ENCODE measurements at regions not wholly inside any gene's neighbourhood (a gene's known extent, or its start where the extent isn't known, plus 50 kb on each side); places are given as distances from the start of the nearest gene placed in this dataset.

GRCh38 chr16:50946098-50946497 is 204.2 kb downstream of the CYLD start:
- Histone ChIP-seq H3K36me3 (replicated peaks; ENCODE audit: insufficient read depth, low read depth) (no peaks in the 10 kb centered on the region), H3K27me3 (no peaks in the 10 kb centered on the region), H3K4me2 (no peak overlapping the region), H3K27ac (no peak overlapping the region), H3K9me2 (replicated peaks; ENCODE audit: insufficient read depth) (no peaks in the 10 kb centered on the region), H3K4me1 (ENCODE audit: insufficient read depth) (no peaks in the 10 kb centered on the region), H4K20me1 (ENCODE audit: insufficient read depth, poor library complexity, severe bottlenecking) (no peaks in the 10 kb centered on the region), H3K79me2 (no peaks in the 10 kb centered on the region), H3K4me3 (no peak overlapping the region), H2AFZ (no peak overlapping the region), H3K9me3 (ENCODE audit: low read depth) (no peaks in the 10 kb centered on the region)
- DNase-seq (ENCODE audit: low spot score) = no peak
- no peak for TF ChIP-seq EZH2phosphoT487 (IDR thresholded peaks at IDR 0.05; ENCODE audit: low read depth, severe bottlenecking, unreplicated experiment)
- 92% methylated on average over 3 of the region's 3 CpGs for WGBS (ENCODE audit: low lambda C conversion rate, missing lambda C conversion rate)

GRCh38 chr16:50945171-50945570 is 203.3 kb downstream of the CYLD start:
- H3K4me2 ChIP-seq = no peak overlapping the region
- DNase-seq (ENCODE audit: low spot score) = no peak
- no peaks in the 10 kb centered on the region for H3K27me3 ChIP-seq
- no peak overlapping the region for H3K4me3 ChIP-seq
- no peaks in the 10 kb centered on the region for H3K9me2 ChIP-seq (replicated peaks; ENCODE audit: insufficient read depth)
- no peaks in the 10 kb centered on the region for H3K79me2 ChIP-seq
- no peak overlapping the region for H3K27ac ChIP-seq
- H2AFZ ChIP-seq = no peak overlapping the region
- no peaks in the 10 kb centered on the region for H3K9me3 ChIP-seq (ENCODE audit: low read depth)
- no peaks in the 10 kb centered on the region for H4K20me1 ChIP-seq (ENCODE audit: insufficient read depth, poor library complexity, severe bottlenecking)
- no peaks in the 10 kb centered on the region for H3K36me3 ChIP-seq (replicated peaks; ENCODE audit: insufficient read depth, low read depth)
- WGBS (ENCODE audit: low lambda C conversion rate, missing lambda C conversion rate) = 73% methylated on average over 4 of the region's 4 CpGs
- H3K4me1 ChIP-seq (ENCODE audit: insufficient read depth) = no peaks in the 10 kb centered on the region
- TF ChIP-seq EZH2phosphoT487 (IDR thresholded peaks at IDR 0.05; ENCODE audit: low read depth, severe bottlenecking, unreplicated experiment) (no peak), CTCF (IDR thresholded peaks at IDR 0.05; ENCODE audit: poor library complexity) (no peak), EZH2 (IDR thresholded peaks at IDR 0.05; ENCODE audit: borderline replicate concordance) (no peak)

- Histone ChIP-seq H3K4me1 (ENCODE audit: insufficient read depth) (no peaks in the 10 kb centered on the region), H3K36me3 (replicated peaks; ENCODE audit: insufficient read depth, low read depth) (no peaks in the 10 kb centered on the region), H3K27ac (no peak overlapping the region), H3K9me3 (ENCODE audit: low read depth) (no peaks in the 10 kb centered on the region), H2AFZ (no peak overlapping the region), H4K20me1 (ENCODE audit: insufficient read depth, poor library complexity, severe bottlenecking) (no peaks in the 10 kb centered on the region), H3K79me2 (no peaks in the 10 kb centered on the region), H3K9me2 (replicated peaks; ENCODE audit: insufficient read depth) (no peaks in the 10 kb centered on the region), H3K4me3 (no peak overlapping the region), H3K27me3 (no peaks in the 10 kb centered on the region), H3K4me2 (no peak overlapping the region)
- WGBS (ENCODE audit: low lambda C conversion rate, missing lambda C conversion rate) = 53% methylated on average over 1 of the region's 1 CpG
- no peak for DNase-seq (ENCODE audit: low spot score)
- TF ChIP-seq CTCF (IDR thresholded peaks at IDR 0.05; ENCODE audit: poor library complexity) (no peak), EZH2phosphoT487 (IDR thresholded peaks at IDR 0.05; ENCODE audit: low read depth, severe bottlenecking, unreplicated experiment) (no peak), EZH2 (IDR thresholded peaks at IDR 0.05; ENCODE audit: borderline replicate concordance) (no peak)
Measured at GRCh38 chr16:50944436-50944835, 202.6 kb downstream of the CYLD start.

- no peak for TF ChIP-seq CTCF (IDR thresholded peaks at IDR 0.05; ENCODE audit: poor library complexity)
- TF ChIP-seq EZH2phosphoT487 (IDR thresholded peaks at IDR 0.05; ENCODE audit: low read depth, severe bottlenecking, unreplicated experiment) = no peak
- H3K4me1 ChIP-seq (ENCODE audit: insufficient read depth) = no peaks in the 10 kb centered on the region
- no peaks in the 10 kb centered on the region for H3K27me3 ChIP-seq
- no peaks in the 10 kb centered on the region for H3K79me2 ChIP-seq
- no peaks in the 10 kb centered on the region for H3K9me3 ChIP-seq (ENCODE audit: low read depth)
- no peak overlapping the region for H3K4me3 ChIP-seq
- H2AFZ ChIP-seq = no peak overlapping the region
- H3K27ac ChIP-seq = no peak overlapping the region
- H3K4me2 ChIP-seq = peak overlapping the region; percentile 12
- 52% methylated on average over 7 of the region's 7 CpGs for WGBS (ENCODE audit: low lambda C conversion rate, missing lambda C conversion rate)
- no peak for DNase-seq (ENCODE audit: low spot score)
- H4K20me1 ChIP-seq (ENCODE audit: insufficient read depth, poor library complexity, severe bottlenecking) = no peaks in the 10 kb centered on the region
- no peaks in the 10 kb centered on the region for H3K9me2 ChIP-seq (replicated peaks; ENCODE audit: insufficient read depth)
- no peaks in the 10 kb centered on the region for H3K36me3 ChIP-seq (replicated peaks; ENCODE audit: insufficient read depth, low read depth)
Measured at GRCh38 chr16:50944033-50944432, 202.1 kb downstream of the CYLD start.
